ENCODE measurements at regions not wholly inside any gene's neighbourhood (a gene's known extent, or its start where the extent isn't known, plus 50 kb on each side); places are given as distances from the start of the nearest gene placed in this dataset.
"Not testable (repeated sequence)": the region's sequence is repeated elsewhere in the genome, so short reads cannot be mapped to it uniquely, and the experiment has no call there.

- intact Hi-C loops (cut with DNase I), result no loop called here
- TF ChIP-seq CTCF (IDR thresholded peaks at IDR 0.05), result no peak
- Histone ChIP-seq H3K4me1 (no peaks in the 10 kb centered on the region), H3K27ac (no peak overlapping the region), H3K36me3 (no peaks in the 10 kb centered on the region), H3K27me3 (no peaks in the 10 kb centered on the region), H3K4me3 (no peak overlapping the region), H3K9me3 (no peaks in the 10 kb centered on the region)
- DNase-seq (no peak), ATAC-seq (no peak)
Observed at GRCh38 chr5:85452322-85453025, 1067.8 kb upstream of the EDIL3 start.

- intact Hi-C loops (cut with DNase I), result no loop called here
- DNase-seq, result no peak
- no peak overlapping the region for H3K4me3 ChIP-seq
- H3K27me3 ChIP-seq, result no peaks in the 10 kb centered on the region
- H3K9me3 ChIP-seq, result no peaks in the 10 kb centered on the region
- no peak for ATAC-seq
- no peak for TF ChIP-seq CTCF (IDR thresholded peaks at IDR 0.05)
- no peaks in the 10 kb centered on the region for H3K36me3 ChIP-seq
- H3K27ac ChIP-seq, result no peak overlapping the region
- H3K4me1 ChIP-seq, result no peaks in the 10 kb centered on the region
Observed at GRCh38 chr5:85453026-85453349, 1068.3 kb upstream of the EDIL3 start.

GRCh38 chr5:85458319-85458718 is 1073.6 kb upstream of the EDIL3 start:
- no peaks in the 10 kb centered on the region for H3K4me1 ChIP-seq

GRCh38 chr5:85462957-85463356 is 1078.3 kb upstream of the EDIL3 start:
- ATAC-seq (no peak), DNase-seq (no peak)
- TF ChIP-seq CTCF (IDR thresholded peaks at IDR 0.05), result no peak
- Histone ChIP-seq H3K4me1 (no peaks in the 10 kb centered on the region), H3K36me3 (no peaks in the 10 kb centered on the region), H3K27me3 (no peaks in the 10 kb centered on the region), H3K9me3 (no peaks in the 10 kb centered on the region), H3K4me3 (no peak overlapping the region), H3K27ac (no peak overlapping the region)
- intact Hi-C loops (cut with DNase I), result no loop called here

More at GRCh38 chr5:85458319-85458718, 1073.6 kb upstream of the EDIL3 start:
- ATAC-seq (no peak), DNase-seq (no peak)
- Histone ChIP-seq H3K36me3 (no peaks in the 10 kb centered on the region), H3K27ac (no peak overlapping the region), H3K9me3 (no peaks in the 10 kb centered on the region), H3K27me3 (no peaks in the 10 kb centered on the region), H3K4me3 (no peak overlapping the region)
- TF ChIP-seq CTCF (IDR thresholded peaks at IDR 0.05), result no peak
- intact Hi-C loops (cut with DNase I), result no loop called here

GRCh38 chr5:85466423-85466822 is 1081.7 kb upstream of the EDIL3 start:
- no peak overlapping the region for H3K27ac ChIP-seq
- H3K4me1 ChIP-seq, result no peaks in the 10 kb centered on the region
- no peak overlapping the region for H3K4me3 ChIP-seq
- no peaks in the 10 kb centered on the region for H3K36me3 ChIP-seq
- no peaks in the 10 kb centered on the region for H3K9me3 ChIP-seq
- intact Hi-C loops (cut with DNase I), result no loop called here
- ATAC-seq, result no peak
- no peaks in the 10 kb centered on the region for H3K27me3 ChIP-seq
- no peak for DNase-seq
- TF ChIP-seq CTCF (IDR thresholded peaks at IDR 0.05), result no peak

- no peak for ATAC-seq
- H3K27me3 ChIP-seq, result no peaks in the 10 kb centered on the region
- no peak for TF ChIP-seq CTCF (IDR thresholded peaks at IDR 0.05)
- no peak overlapping the region for H3K4me3 ChIP-seq
- DNase-seq, result no peak
- H3K9me3 ChIP-seq, result no peaks in the 10 kb centered on the region
- intact Hi-C loops (cut with DNase I), result no loop called here
- no peak overlapping the region for H3K27ac ChIP-seq
- no peaks in the 10 kb centered on the region for H3K36me3 ChIP-seq
- H3K4me1 ChIP-seq, result no peaks in the 10 kb centered on the region
Observed at GRCh38 chr5:85472749-85473148, 1088.1 kb upstream of the EDIL3 start.

- H3K4me1 ChIP-seq; H3K27me3 ChIP-seq; H3K9me3 ChIP-seq; intact Hi-C loops (cut with DNase I); H3K27ac ChIP-seq; H3K36me3 ChIP-seq; H3K4me3 ChIP-seq; ATAC-seq; DNase-seq: not testable (repeated sequence)
Observed at GRCh38 chr5:85475151-85475550, 1090.5 kb upstream of the EDIL3 start.
